Thymus (tissue), 11 donors: ENCODE measurements at regions not wholly inside any gene's neighbourhood (a gene's known extent, or its start where the extent isn't known, plus 50 kb on each side); places are given as distances from the start of the nearest gene placed in this dataset.
A peak's percentile ranks its signal among the peaks of the same experiment; 100 is the strongest.

Experiments
- DNase-seq, 9 donors: peaks; one replicate each; pipeline ENCODE4 v3.0.0-alpha.2; 2013; ENCODE audit warnings: low spot score in 9 of 9, low read depth in 6 of 9, missing footprints in 1 of 9
- H3K27ac ChIP-seq, 2 donors: one replicate each; pipeline ENCODE4 v1.5.1; 2013; ENCODE audit warnings: control low read depth in 1 of 2, low read depth in 1 of 2, low read length in 1 of 2, mild to moderate bottlenecking in 1 of 2, moderate library complexity in 1 of 2
- H3K27me3 ChIP-seq, 2 donors: one replicate each; pipeline ENCODE4 v1.5.1; 2013; ENCODE audit warnings: low read length in 1 of 2; ENCODE audit not compliant: control insufficient read depth in 2 of 2, insufficient read depth in 1 of 2
- H3K36me3 ChIP-seq, 2 donors: one replicate each; pipeline ENCODE4 v1.5.1; 2013; ENCODE audit warnings: low read length in 1 of 2, mild to moderate bottlenecking in 1 of 2, moderate library complexity in 1 of 2; ENCODE audit not compliant: control insufficient read depth in 2 of 2, insufficient read depth in 2 of 2
- H3K4me1 ChIP-seq, 2 donors: one replicate each; pipeline ENCODE4 v1.5.1; 2013; ENCODE audit warnings: low read length in 2 of 2; ENCODE audit not compliant: control insufficient read depth in 2 of 2, insufficient read depth in 2 of 2
- H3K4me3 ChIP-seq, 2 donors: one replicate each; pipeline ENCODE4 v1.5.1; 2013; ENCODE audit warnings: low read length in 2 of 2, control low read depth in 1 of 2, mild to moderate bottlenecking in 1 of 2
- H3K9me3 ChIP-seq, 2 donors: one replicate each; pipeline ENCODE4 v1.5.1; 2013; ENCODE audit warnings: low read length in 1 of 2, mild to moderate bottlenecking in 1 of 2; ENCODE audit not compliant: control insufficient read depth in 2 of 2, insufficient read depth in 1 of 2
- WGBS: extraction: QIAGEN DNeasy Blood & Tissue Kit; methylation state at CpG from one replicate; pipeline ENCODE4 v1.1.7; 2013; 5-methylcytosine and 5-hydroxymethylcytosine counted together
- donor health status: healthy.

DNA sequence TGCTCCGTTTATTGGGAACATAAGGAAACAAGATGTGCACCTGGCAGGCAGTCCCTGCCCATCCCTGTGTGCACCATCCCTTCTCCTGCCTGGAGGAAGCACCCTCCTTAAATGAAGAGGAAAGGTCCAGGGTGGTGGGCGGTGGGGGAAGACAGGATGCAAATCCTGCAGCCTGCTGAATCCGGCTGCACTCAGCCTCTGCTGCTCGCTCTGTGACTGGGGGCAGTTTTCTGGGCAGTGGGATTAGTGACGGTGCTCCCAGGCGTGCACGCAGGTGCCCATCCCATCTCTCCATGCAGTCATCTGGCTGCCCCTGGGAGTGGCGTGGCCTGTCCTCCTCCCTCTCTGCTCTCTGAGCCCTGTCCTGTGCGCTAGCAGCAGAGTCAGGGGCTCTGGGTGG, 371.3 kb upstream of the MYT1L start:
- Histone ChIP-seq H3K27ac (no peak overlapping the region), H3K36me3 (no peaks in the 10 kb centered on the region), H3K27me3 (no peaks in the 10 kb centered on the region), H3K4me3 (no peak overlapping the region), H3K4me1 (peaks cover 12 to 84% of the 10 kb centered on the region in 2 donors), H3K9me3 (no peaks in the 10 kb centered on the region)
- 91% methylated on average over 9 of the region's 9 CpGs for whole genome bisulfite sequencing
- no peak for DNase-seq

DNA sequence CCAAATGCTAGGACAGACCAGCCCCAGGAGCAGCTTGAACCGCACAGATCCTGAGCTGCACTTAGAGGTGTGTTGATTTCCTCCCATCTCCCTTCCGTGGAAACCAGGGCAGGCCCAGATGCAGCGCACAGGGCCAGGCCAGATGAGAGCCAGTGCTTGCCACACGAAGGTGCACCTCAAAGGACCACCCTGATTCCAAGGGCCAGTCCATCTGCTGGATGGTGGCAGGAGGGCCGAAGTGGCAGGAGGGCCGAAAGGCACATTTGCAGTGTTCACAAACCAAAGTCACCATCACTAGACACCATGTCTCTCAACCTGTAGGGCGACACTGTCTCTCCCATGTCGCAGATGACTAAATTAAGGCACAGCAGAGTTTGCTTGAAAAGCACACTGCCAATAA, 370.7 kb upstream of the MYT1L start:
- H3K27ac ChIP-seq = no peak overlapping the region

DNA sequence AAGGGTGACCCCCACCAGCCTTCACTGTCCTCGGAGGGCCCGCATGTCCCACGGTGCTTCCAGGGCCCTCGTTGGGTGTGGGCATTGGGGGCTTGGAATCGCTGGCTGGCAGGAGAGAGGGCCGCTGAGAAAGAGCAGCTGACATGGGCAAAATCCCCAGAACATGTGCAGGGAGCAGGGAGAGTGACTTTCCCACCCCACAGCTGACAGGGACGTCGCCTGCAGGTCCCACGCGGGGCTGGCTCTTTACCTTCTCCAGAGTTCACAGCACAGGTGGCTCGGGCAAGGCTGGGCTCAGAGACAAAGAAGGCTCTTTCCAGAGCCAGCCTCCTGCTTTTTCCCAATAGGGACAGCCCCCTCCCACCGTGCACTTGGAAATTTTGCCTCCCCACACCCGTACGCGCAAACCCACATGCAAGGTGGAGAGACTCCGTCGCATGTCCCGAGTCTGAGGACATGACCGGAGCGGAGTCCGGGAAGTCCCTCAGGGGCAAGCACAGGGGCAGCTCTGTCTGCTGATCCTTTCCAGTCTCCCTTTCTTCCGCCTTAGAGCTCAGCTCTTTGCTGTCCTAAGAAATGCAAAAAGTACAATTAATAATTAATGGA, 370.2 kb upstream of the MYT1L start:
- no peak for DNase-seq
- H3K27ac ChIP-seq = no peak overlapping the region
- no peaks in the 10 kb centered on the region for H3K9me3 ChIP-seq
- H3K27me3 ChIP-seq = no peaks in the 10 kb centered on the region
- H3K4me1 ChIP-seq = peaks cover 9 to 75% of the 10 kb centered on the region in 2 donors
- H3K4me3 ChIP-seq = no peak overlapping the region
- 96% methylated on average over 22 of the region's 22 CpGs for WGBS
- no peaks in the 10 kb centered on the region for H3K36me3 ChIP-seq

More for the DNA sequence above, 370.7 kb upstream of the MYT1L start:
- H3K4me1 ChIP-seq = peaks cover 9 to 80% of the 10 kb centered on the region in 2 donors
- H3K9me3 ChIP-seq = no peaks in the 10 kb centered on the region
- no peaks in the 10 kb centered on the region for H3K36me3 ChIP-seq
- no peak overlapping the region for H3K4me3 ChIP-seq
- WGBS = 92% methylated on average over 8 of the region's 8 CpGs
- no peak for DNase-seq
- H3K27me3 ChIP-seq = no peaks in the 10 kb centered on the region

DNA sequence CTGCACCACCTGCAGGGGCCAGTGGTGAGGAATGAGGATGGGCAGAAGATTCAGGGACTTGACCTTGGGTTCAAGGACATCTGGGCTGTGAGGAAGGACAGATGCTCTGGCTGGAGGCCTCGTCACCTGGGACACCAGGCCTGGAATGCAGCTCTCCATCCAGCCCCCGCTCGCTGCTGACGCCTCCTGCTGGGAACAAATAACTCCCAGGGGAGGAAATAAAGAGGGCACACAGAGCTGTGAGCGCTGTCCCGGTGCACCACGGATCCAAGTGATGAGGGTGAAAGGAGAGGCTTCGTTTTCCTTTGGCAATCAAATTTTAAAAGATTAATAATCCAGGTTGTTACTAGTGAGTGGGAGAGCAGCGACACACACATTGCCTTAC, 368.0 kb upstream of the MYT1L start:
- Histone ChIP-seq H3K27ac (no peak overlapping the region), H3K9me3 (peaks cover 0 to 2% of the 10 kb centered on the region in 2 donors), H3K4me3 (no peak overlapping the region), H3K27me3 (peaks cover 0 to 5% of the 10 kb centered on the region in 2 donors), H3K4me1 (peaks cover 7 to 53% of the 10 kb centered on the region in 2 donors), H3K36me3 (no peaks in the 10 kb centered on the region)
- WGBS = 92% methylated on average over 9 of the region's 9 CpGs
- no peak for DNase-seq

DNA sequence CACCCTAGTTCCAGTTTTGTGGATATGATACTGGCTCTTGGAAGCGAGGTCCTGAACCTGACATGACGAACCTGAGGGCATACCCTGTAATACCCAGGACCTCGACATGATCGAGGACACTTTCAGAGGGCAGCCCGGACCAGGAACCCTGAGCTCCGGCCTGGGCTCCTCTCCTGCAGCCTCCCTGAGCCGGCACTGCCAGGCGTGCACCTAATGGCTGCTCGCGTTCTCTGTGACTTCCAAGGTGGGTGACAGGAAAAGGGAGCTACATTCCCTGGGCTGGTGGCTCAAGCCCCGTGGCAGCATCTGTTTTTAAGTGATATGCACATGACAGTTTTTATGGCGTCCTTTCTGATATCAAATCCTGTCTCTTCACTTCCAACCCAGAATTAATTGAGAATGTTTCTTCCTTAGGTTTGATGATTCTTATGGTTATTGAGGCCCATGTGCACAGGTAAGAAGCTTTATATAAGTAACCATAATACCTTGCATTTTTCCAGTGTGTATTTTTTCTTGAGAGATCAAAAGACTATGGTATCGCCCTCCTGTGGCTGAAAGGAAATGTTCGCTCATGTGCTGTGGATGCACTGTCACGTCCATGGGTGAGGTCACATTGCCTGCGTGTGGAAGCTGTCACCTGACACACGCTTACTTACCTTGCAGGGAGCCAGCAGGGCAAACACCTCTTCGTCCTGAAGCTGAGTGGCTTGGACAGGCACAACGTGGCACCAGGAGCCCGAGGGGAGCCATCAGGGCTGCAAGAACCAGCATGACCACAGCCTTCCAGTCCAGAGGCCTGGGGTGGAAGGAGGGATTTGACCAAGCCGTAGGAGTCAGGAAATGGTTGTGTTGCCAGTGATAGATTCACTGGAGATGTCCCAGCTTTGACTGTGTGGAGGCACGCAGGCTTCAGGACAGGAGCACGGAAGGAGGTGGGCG, 367.4 kb upstream of the MYT1L start:
- DNase-seq = peak in 1 of 9 donors; percentile 66
- H3K4me1 ChIP-seq = peaks cover 7 to 46% of the 10 kb centered on the region in 2 donors
- 87% methylated on average over 24 of the region's 24 CpGs for WGBS
- peaks cover 0 to 6% of the 10 kb centered on the region in 2 donors for H3K27me3 ChIP-seq
- no peak overlapping the region for H3K4me3 ChIP-seq
- no peak overlapping the region for H3K27ac ChIP-seq
- no peaks in the 10 kb centered on the region for H3K36me3 ChIP-seq
- peaks cover 0 to 3% of the 10 kb centered on the region in 2 donors for H3K9me3 ChIP-seq

DNA sequence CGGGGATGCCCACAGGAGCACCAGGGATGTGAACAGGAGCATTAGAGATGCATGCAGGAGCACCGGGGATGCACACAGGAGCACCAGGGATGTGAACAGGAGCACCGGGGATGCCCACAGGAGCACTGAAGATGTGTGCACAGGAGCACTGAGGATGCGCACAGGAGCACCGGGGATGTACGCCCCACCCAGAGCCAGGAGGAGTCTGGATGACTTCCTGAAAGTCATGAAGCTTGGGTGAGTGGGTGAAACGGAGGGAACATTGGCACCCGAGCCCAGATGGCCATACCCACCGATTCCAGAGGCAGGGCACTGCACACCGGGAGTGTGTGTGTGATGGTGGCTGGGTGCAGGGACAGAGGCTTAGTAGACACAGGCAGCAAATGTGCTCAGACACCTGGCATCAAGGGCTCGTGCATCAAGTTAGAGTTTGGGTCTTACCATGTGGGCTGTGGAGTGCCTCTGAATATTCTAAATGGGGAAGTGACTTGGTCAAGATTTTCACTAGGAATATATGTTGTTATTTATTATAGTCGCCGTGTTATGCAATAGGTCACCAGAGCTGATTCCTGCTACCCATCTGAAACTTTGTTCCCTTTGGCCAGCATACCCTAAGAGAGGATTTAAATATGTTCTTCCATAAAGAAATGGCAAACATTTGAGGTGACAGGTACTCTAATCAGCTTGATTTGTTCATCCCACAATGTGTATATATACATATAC, 365.8 kb upstream of the MYT1L start:
- 92% methylated on average over 13 of the region's 13 CpGs for WGBS
- no peak overlapping the region for H3K27ac ChIP-seq
- no peak overlapping the region for H3K4me3 ChIP-seq
- DNase-seq = no peak
- peaks cover 0 to 33% of the 10 kb centered on the region in 2 donors for H3K4me1 ChIP-seq
- peaks cover 0 to 6% of the 10 kb centered on the region in 2 donors for H3K27me3 ChIP-seq
- H3K36me3 ChIP-seq = no peaks in the 10 kb centered on the region
- H3K9me3 ChIP-seq = peaks cover 0 to 3% of the 10 kb centered on the region in 2 donors

DNA sequence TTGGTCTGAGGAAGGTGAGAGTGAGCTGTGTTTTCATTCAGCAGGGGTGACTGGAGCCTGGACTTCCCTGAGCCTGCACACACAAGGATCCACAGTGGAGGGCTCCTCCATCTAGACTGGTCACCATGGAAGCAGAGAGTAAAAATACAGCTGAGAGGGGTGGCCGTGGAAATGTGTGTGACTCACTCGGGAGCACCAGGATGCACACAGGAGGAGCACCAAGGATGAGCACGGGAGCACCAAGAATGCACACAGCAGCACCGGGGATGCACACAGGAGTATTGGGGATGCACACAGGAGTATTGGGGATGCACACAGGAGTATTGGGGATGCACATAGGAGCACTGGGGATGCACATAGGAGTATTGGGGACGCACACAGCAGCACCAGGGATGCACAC, 365.2 kb upstream of the MYT1L start:
- peaks cover 0 to 3% of the 10 kb centered on the region in 2 donors for H3K9me3 ChIP-seq
- H3K4me1 ChIP-seq = peaks cover 0 to 30% of the 10 kb centered on the region in 2 donors
- WGBS = 95% methylated on average over 5 of the region's 5 CpGs
- H3K27me3 ChIP-seq = peaks cover 0 to 6% of the 10 kb centered on the region in 2 donors
- no peak overlapping the region for H3K27ac ChIP-seq
- H3K4me3 ChIP-seq = no peak overlapping the region
- no peak for DNase-seq
- H3K36me3 ChIP-seq = no peaks in the 10 kb centered on the region

DNA sequence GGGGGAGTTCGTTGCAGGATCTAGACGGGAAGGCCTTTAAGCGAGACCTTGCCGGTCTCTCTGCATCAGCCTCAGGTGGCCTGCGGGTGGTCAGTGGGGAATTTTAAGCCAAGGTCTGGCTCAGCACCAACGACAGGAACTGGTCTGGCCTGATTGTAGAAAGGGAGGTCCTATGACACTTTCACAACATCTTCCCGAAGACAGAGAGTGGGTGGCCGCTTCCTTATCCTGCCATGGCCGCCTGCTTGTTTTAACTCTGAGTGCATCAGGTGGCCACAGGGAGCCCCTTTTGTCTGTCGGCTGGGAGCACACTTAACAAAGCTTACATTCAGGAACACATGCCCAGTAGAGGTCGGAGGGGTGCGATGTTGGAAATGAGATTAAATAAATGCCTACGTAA, 363.7 kb upstream of the MYT1L start:
- Histone ChIP-seq H3K4me1 (peaks cover 9 to 27% of the 10 kb centered on the region in 2 donors), H3K27ac (no peak overlapping the region), H3K36me3 (no peaks in the 10 kb centered on the region), H3K27me3 (peaks cover 0 to 6% of the 10 kb centered on the region in 2 donors), H3K4me3 (no peak overlapping the region), H3K9me3 (peaks cover 0 to 3% of the 10 kb centered on the region in 2 donors)
- DNase-seq = no peak
- WGBS = 95% methylated on average over 13 of the region's 13 CpGs
